Limb (tissue), 2 donors: ENCODE measurements at regions not wholly inside any gene's neighbourhood (a gene's known extent, or its start where the extent isn't known, plus 50 kb on each side); places are given as distances from the start of the nearest gene placed in this dataset.

Source experiments
- DNase-seq, 2 donors: peaks; one replicate each; pipeline ENCODE4 v3.0.0-alpha.2; 2016; ENCODE audit errors: extremely low spot score in 2 of 2

- no peak for DNase-seq
Observed at GRCh38 chr6:22926790-22927354, 357.5 kb downstream of the HDGFL1 start.

DNA sequence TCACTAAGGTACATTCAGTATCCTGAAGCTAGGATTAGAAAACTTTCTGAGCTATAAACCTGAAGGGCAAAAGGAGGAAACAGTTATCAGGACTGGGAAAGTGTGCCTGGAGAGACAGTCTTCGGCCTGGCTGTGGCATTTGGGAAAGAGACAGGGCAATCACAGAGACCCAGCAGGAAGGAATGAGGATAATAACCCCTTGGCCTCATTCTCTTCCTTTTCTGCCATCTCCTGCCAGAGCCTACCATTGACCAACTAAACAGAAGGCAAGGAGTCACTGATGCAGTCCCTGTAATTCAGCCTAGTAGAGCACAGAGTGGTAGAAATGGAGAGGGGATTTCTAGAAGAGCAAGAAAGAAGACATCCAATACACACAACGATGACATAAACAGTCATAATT is 359.4 kb downstream of the HDGFL1 start:
- DNase-seq, result no peak

DNA sequence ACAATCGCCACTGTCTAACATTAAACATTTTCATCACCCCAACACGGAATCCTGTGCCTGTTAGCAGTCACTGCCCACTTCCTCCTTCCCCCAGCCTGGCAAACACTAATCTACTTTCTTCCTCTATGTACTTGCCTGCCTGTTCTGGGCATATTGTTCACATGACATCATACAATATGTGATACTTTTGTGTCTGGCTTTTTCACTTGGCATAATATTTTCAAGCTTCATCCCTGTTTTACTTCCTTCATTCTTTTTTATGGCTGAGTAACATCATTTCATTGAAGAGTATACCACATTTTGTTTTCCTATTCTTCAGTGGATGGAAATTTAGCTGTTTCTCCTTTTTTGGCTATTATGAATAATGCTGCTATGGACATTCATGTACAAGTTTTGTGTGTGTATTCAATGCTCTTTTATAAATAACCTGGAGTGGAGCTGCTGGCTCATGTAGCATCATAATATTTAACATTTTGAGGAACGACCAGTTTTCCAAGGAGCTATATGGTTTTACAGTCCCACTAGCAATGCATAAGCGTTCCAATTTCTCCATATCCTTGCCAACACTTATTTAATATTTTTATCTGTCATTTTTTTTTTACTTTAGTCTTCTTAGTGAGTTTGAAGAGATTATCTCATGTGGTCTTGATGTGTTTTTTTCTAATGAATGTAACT is 360.1 kb downstream of the HDGFL1 start:
- peak in 1 of 2 donors; percentile 40 for DNase-seq

DNA sequence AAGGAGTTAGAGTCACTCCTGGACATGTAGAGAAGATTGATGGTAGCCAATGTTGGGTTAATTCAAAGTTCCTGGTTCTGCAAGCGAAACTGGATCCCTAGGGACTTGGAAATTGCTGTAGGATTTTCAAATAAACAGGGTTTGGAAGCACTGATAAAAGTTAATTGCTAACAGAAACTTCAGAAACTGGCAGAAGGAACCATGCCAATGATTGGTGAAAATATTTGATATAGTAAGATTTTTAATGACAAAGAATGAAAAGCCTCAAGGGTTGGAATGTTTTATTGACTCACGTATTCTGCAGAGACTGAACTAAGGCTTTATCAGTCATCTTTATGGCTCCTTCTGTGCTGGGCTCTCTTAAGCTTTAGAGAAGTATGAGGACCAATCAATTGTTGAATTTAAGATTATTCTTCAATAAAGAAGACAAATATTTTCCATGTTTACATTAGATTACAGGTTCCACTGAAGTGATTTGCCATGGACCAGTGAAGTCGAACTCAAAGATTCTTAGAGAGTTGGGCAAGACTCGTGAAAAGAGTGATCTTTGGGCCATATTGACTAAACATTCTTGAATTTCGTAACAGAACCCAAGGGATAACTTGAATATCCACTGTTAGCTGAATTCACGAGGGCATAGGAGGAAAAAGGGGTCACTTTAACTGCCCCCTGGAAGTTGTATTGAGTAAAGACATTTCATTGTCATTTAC is 371.4 kb downstream of the HDGFL1 start:
- no peak for DNase-seq

- no peak for DNase-seq
Observed at GRCh38 chr6:22942403-22942802, 373.0 kb downstream of the HDGFL1 start.

GRCh38 chr6:22943327-22943726 is 374.0 kb downstream of the HDGFL1 start:
- no peak for DNase-seq

GRCh38 chr6:22949967-22950366 is 380.6 kb downstream of the HDGFL1 start:
- DNase-seq, result no peak

- no peak for DNase-seq
Observed at GRCh38 chr6:22952097-22952496, 382.7 kb downstream of the HDGFL1 start.

DNA sequence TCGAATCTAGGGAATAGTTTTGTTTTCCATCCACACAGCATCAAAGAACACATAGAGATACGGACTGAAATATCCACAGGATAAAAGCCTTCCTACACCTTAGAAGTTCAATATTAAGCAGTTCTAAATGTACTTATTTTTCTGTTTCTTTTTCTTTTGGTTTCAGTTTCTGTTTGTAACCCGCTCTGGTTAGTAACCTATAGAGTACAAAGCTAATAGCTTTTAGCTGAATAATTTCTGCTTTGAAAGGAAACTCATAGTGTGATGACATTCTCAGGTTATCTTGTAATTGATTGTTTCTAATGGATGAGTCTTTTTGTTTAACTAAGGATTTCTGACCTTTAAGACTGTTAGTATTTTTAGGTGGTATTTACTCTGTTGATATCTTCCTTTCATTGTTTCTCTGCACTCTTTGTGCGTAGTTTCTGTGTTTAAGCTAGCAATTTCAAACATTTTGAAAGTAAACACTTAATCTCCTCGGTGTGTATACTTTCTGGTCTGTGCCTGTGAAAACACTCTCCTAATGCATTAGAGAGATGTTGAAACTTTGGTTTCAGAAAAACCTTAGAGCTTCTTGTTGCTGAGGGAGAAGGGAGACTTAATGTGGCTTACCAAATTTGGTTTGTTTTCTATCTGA is 385.5 kb downstream of the HDGFL1 start:
- DNase-seq, result no peak

DNA sequence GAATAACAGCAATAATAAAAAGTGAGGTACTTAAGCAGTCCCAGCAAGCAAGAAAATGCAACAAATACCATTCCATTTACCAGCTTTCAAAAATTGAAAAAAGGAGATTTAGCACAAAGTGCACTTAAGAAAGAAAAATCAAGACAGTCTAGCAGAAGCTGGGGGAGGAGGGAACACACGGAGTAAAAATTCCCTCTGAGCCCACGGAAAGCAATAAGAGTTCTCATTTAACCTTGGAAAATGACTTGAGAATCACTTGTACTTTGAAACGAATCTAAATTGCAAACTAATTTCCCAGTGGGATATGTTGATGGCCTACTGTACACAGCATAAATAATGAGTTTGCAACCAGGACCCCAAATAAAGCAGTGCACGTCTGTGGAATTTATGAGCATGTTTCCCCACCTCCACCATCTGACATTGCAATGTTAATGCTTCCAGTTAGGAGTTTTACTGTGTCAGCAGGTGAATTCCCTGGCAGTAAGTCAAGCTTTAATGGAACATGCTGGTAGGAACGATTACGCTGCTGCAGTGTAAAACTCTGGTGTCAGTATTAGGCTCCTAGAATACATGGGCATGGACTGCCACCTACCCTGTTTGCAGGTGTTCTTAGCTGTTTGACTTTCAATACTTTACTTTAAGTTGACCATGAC is 386.8 kb downstream of the HDGFL1 start:
- DNase-seq, result peak in 1 of 2 donors; percentile 38

DNA sequence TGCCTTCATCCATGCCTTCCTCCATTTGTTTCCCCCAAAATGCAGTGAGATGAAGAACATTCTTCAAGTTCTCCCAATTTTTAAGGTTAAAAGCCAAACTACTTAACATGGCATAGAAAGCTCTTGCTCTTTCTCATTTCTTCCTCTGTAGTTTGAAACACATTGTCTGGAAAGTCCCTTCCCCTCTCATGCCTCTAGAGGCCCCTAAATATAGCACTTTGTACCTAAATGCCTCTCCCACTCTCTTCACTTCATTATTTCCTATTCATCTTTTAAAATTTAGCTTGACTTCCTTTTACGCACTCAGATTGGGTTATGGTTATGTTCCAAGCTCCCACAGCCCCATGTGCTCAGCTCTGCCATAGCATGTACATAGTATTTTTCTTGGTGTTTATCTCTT is 389.3 kb downstream of the HDGFL1 start:
- DNase-seq, result no peak

GRCh38 chr6:22959571-22959970 is 390.2 kb downstream of the HDGFL1 start:
- no peak for DNase-seq

DNA sequence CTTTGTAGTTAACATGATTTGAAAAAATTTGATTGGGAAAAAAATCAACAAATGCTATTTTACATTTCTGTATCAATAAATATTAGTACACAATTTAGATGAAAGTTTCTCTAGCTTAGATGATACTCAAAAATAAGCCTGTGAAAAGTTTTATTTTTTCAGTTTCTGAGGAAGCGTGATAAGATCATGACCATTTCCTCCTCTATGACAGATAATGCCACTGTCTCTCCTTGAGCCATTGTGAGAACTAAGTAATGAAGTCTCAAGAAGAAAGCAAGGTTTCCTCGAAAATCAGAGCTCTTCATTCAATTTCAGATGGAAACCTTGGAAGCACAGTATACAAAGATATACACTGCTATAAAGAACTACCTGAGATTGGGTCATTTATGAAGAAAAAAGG is 395.0 kb downstream of the HDGFL1 start:
- no peak for DNase-seq

- no peak for DNase-seq
Observed at GRCh38 chr6:22965889-22966288, 396.5 kb downstream of the HDGFL1 start.

DNA sequence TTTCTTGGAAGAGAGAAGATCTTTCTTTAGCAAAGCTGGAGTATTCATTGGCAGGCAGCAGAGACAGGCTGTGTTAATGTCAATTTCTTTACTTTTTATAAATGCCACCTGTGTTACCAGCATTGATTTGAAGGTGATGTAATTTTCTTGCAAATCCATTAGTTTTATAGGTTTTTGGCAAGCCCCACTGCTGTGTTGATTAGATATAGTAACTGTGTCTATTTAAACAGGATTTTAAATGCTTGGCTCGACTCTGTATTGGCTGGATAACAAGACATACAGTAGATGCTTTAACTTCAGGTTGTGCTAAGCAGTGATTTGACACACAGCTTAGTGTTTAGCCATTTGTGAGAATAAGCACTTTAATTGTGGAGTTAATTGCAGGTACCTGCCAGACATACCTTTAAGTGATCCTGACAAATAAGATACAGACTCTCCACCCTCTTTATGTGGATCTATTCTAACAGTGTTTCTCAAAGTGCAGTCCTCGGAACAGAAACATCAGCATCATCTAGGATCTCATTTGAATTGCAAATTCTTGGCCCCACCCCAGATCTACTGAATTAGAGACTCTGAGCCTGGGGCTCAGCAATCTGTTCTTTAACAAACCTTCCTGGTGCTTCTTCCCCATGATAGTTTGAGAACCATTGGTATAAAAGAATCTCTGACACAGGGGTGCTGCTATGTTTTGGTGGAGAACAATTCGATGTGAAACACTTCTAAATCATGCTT is 397.5 kb downstream of the HDGFL1 start:
- DNase-seq, result no peak

DNA sequence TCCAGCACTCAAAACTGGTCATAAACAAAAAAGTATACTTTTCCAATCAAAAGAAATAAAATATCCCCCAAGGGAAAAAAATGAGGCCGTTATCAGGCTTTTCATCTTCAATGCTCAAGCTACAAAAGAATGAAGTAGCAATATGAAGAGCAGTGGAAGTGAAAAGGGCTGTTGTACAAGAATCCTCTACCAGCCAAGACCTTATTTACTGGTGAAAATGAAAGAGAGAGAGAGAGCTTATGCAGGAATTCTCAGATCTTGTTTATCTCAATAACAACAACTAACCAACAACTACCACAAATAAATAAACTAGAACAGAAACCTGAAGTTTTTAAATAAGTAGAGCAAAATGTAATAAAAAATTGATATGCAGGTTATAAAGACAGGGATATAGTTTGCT is 400.6 kb downstream of the HDGFL1 start:
- no peak for DNase-seq

DNA sequence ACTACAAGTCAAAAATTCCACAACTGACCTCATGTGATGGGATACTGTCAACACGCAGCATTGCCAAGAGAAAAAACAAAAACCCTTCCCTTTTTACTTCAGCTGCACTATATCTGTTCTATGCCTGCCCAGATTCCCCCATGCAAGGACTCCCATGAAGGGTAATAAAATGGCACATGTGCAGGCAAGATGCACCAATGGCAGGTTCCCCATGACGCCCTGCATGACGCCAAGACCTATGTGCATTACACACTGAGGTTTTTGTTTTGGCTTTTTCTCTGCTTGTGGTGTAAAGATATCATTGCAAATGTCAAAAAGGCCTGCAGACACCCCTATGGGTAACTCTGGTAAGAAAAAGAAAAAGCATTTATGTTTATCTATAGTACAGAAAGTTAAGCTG is 403.4 kb downstream of the HDGFL1 start:
- DNase-seq, result no peak

DNA sequence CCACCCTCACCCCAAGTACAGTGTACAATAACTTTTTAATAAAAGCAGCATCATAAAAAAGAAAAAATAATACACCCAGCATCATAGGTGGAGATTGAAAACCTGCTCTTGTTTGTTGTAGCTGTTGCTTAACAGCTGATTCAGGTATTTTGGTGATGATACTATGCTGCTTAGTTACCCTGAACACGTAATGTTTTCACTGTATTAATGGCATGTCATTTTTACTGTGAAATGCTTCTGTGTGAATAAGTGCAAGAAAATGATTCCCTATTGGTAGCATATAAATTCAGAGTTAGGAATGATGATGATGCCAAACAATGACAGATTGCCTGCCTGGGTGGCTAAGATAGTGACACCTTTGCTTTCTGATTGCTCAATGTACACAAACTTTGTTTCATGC is 405.7 kb downstream of the HDGFL1 start:
- DNase-seq, result no peak

GRCh38 chr6:22980446-22980845 is 411.1 kb downstream of the HDGFL1 start:
- DNase-seq, result no peak

- no peak for DNase-seq
Observed at GRCh38 chr6:23002044-23002619, 432.8 kb downstream of the HDGFL1 start.
